Ishikawa (cell line): ENCODE measurements at regions not wholly inside any gene's neighbourhood (a gene's known extent, or its start where the extent isn't known, plus 50 kb on each side); places are given as distances from the start of the nearest gene placed in this dataset.

Experiments used
- CEBPB ChIP-seq: IDR thresholded peaks from 2 replicates; pipeline ENCODE4 v1.6.1; 2012
- CREB1 ChIP-seq: IDR thresholded peaks from 2 replicates; pipeline ENCODE4 v1.6.1; 2012; ENCODE audit warnings: low read depth
- RAD21 ChIP-seq: IDR thresholded peaks from 2 replicates; pipeline ENCODE4 v1.6.1; 2012; ENCODE audit warnings: low read depth
- USF1 ChIP-seq: IDR thresholded peaks from 2 replicates; pipeline ENCODE4 v1.6.1; 2012

- TF ChIP-seq CEBPB = no peak
- TF ChIP-seq USF1 = no peak
- no peak for TF ChIP-seq RAD21
- TF ChIP-seq CREB1 = no peak
These were observed 345.8 kb upstream of the CHRM3 start for GRCh38 chr1:239040523-239040922.
